Astrocyte of the spinal cord (primary cell): ENCODE measurements at regions not wholly inside any gene's neighbourhood (a gene's known extent, or its start where the extent isn't known, plus 50 kb on each side); places are given as distances from the start of the nearest gene placed in this dataset.

ENCODE experiments used
- DNase-seq: peaks from one replicate; pipeline ENCODE4 v3.0.0; 2011; ENCODE audit warnings: low read depth, low spot score
- H3K4me3 ChIP-seq: 2 replicates; pipeline ENCODE4 v1.5.1; 2011; ENCODE audit warnings: low read depth, mild to moderate bottlenecking, low read length, moderate library complexity
- in situ Hi-C: cut with HindIII; loops from 2 replicates; pipeline ENCODE4 v1.10.0; 2017; ENCODE audit warnings: low sequenced_read_pairs
- TF ChIP-seq, protein P1 (sequence below): IDR thresholded peaks from 2 replicates; pipeline ENCODE4 v1.5.1; 2012; ENCODE audit warnings: low read depth, mild to moderate bottlenecking, low read length, inconsistent platforms

- DNase-seq: peak; percentile 55
- TF ChIP-seq, protein P1, sequence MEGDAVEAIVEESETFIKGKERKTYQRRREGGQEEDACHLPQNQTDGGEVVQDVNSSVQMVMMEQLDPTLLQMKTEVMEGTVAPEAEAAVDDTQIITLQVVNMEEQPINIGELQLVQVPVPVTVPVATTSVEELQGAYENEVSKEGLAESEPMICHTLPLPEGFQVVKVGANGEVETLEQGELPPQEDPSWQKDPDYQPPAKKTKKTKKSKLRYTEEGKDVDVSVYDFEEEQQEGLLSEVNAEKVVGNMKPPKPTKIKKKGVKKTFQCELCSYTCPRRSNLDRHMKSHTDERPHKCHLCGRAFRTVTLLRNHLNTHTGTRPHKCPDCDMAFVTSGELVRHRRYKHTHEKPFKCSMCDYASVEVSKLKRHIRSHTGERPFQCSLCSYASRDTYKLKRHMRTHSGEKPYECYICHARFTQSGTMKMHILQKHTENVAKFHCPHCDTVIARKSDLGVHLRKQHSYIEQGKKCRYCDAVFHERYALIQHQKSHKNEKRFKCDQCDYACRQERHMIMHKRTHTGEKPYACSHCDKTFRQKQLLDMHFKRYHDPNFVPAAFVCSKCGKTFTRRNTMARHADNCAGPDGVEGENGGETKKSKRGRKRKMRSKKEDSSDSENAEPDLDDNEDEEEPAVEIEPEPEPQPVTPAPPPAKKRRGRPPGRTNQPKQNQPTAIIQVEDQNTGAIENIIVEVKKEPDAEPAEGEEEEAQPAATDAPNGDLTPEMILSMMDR: no peak
- in situ Hi-C loops: no loop called here
- H3K4me3 ChIP-seq: no peak overlapping the region
Measured at GRCh38 chr15:60072826-60073465, 68.8 kb downstream of the FOXB1 start.

DNA sequence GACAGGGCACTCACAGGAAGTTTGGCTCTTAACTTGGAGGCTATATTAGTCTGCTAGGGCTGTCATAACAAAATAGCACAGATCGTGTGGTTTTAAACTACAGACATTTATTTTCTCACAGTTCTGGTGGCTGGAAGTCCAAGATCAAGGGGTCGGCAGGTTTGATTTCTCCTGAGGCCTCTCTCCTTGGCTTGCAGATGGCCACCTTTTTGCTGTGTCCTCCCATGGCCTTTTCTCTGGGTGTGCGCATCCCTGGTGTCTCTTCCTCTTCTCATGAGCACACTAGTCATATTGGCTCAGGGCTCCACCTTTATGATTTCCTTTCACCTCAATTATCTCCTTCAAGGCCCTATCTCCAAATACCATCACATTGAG, 69.3 kb downstream of the FOXB1 start:
- H3K4me3 ChIP-seq: no peak overlapping the region
- TF ChIP-seq, protein P1: no peak
- no peak for DNase-seq
- in situ Hi-C loops: no loop called here

- TF ChIP-seq, protein P1: no peak
- DNase-seq: peak; percentile 52
- in situ Hi-C loops: no loop called here
- no peak overlapping the region for H3K4me3 ChIP-seq
Measured at GRCh38 chr15:60074181-60074885, 70.2 kb downstream of the FOXB1 start.

- DNase-seq: no peak
- TF ChIP-seq, protein P1: no peak
- in situ Hi-C loops: no loop called here
- H3K4me3 ChIP-seq: no peak overlapping the region
Measured at GRCh38 chr15:60076045-60076444, 71.9 kb downstream of the FOXB1 start.

GRCh38 chr15:60076582-60077276, 72.6 kb downstream of the FOXB1 start:
- no peak for DNase-seq

More at GRCh38 chr15:60076582-60077276, 72.6 kb downstream of the FOXB1 start:
- TF ChIP-seq, protein P1: no peak
- in situ Hi-C loops: no loop called here
- H3K4me3 ChIP-seq: no peak overlapping the region
